ENCODE measurements at regions not wholly inside any gene's neighbourhood (a gene's known extent, or its start where the extent isn't known, plus 50 kb on each side); places are given as distances from the start of the nearest gene placed in this dataset.

DNA sequence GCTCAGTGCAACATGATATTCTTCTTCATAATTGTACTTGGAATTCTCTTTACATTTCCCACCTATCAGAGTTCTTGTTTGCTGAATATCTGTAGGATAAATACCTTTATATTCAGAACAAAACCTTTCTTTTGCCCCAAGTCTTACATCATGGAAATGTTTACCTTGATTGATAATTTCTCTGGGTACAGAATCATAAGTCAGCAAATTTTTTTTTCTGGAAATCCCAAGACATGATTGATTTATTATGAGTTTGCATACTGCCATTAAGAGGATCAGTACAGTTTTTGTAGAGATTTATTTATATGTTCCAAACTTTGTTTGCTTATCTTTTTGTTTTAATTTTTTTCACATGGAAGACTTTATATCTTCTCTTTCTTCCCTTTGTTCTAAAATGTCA lies 699.8 kb upstream of the KIF2B start:
- no peak for DNase-seq (ENCODE audit: low read depth)
- TF ChIP-seq, protein P1, sequence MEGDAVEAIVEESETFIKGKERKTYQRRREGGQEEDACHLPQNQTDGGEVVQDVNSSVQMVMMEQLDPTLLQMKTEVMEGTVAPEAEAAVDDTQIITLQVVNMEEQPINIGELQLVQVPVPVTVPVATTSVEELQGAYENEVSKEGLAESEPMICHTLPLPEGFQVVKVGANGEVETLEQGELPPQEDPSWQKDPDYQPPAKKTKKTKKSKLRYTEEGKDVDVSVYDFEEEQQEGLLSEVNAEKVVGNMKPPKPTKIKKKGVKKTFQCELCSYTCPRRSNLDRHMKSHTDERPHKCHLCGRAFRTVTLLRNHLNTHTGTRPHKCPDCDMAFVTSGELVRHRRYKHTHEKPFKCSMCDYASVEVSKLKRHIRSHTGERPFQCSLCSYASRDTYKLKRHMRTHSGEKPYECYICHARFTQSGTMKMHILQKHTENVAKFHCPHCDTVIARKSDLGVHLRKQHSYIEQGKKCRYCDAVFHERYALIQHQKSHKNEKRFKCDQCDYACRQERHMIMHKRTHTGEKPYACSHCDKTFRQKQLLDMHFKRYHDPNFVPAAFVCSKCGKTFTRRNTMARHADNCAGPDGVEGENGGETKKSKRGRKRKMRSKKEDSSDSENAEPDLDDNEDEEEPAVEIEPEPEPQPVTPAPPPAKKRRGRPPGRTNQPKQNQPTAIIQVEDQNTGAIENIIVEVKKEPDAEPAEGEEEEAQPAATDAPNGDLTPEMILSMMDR (IDR thresholded peaks at IDR 0.05; ENCODE audit: insufficient read depth, low read length), result no peak
- no peak overlapping the region for H3K4me3 ChIP-seq (ENCODE audit: low read depth, low read length)

DNA sequence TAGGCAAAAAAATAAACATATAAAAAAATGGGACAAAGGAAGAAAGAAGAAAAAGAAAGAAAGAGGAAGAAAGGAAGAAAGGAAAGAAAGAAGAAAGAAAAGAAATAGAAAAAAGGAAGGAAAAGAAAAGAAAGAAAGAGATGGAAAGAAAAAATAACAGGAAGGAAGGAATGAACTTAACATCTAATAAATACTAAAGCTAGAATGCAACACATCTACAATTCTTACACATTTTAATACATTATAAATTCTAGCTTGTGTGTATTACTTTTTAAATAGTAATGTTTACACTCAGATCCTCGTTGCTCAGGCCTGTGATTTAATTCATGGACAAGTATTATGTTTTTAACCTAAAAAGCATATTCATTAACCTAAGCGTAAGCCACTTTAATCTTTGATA lies 703.0 kb upstream of the KIF2B start:
- no peak overlapping the region for H3K4me3 ChIP-seq (ENCODE audit: low read depth, low read length)
- TF ChIP-seq, protein P1 (IDR thresholded peaks at IDR 0.05; ENCODE audit: insufficient read depth, low read length), result no peak
- no peak for DNase-seq (ENCODE audit: low read depth)

GRCh38 chr17:53118948-53119347 lies 703.8 kb upstream of the KIF2B start:
- TF ChIP-seq, protein P1 (IDR thresholded peaks at IDR 0.05; ENCODE audit: insufficient read depth, low read length), result no peak
- DNase-seq (ENCODE audit: low read depth), result no peak
- no peak overlapping the region for H3K4me3 ChIP-seq (ENCODE audit: low read depth, low read length)

- H3K4me3 ChIP-seq (ENCODE audit: low read depth, low read length), result no peak overlapping the region
- DNase-seq (ENCODE audit: low read depth), result no peak
Observed at GRCh38 chr17:53106886-53107285, 715.8 kb upstream of the KIF2B start.

DNA sequence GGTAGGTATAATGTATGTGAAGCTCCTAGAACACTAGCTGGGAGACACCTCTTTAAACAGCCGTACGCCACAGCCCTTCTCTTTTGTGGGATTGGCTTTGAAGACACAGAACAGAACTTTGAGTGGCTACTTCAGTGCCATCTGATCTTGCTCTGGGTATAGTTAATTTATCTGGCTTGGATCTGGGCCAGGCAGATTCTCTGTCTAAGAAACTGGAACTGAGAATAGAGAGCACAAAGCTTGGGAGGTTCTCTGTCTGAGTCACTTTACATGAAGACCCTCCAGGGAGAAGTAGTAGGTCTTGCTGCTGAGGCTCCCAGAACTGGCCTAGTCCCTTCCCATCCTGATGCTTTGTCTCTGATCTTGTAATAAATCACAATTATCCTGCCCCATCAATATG lies 721.0 kb upstream of the KIF2B start:
- no peak for DNase-seq (ENCODE audit: low read depth)
- TF ChIP-seq, protein P1 (IDR thresholded peaks at IDR 0.05; ENCODE audit: insufficient read depth, low read length), result no peak
- H3K4me3 ChIP-seq (ENCODE audit: low read depth, low read length), result no peak overlapping the region

More at GRCh38 chr17:53106886-53107285, 715.8 kb upstream of the KIF2B start:
- TF ChIP-seq, protein P1 (IDR thresholded peaks at IDR 0.05; ENCODE audit: insufficient read depth, low read length), result no peak

DNA sequence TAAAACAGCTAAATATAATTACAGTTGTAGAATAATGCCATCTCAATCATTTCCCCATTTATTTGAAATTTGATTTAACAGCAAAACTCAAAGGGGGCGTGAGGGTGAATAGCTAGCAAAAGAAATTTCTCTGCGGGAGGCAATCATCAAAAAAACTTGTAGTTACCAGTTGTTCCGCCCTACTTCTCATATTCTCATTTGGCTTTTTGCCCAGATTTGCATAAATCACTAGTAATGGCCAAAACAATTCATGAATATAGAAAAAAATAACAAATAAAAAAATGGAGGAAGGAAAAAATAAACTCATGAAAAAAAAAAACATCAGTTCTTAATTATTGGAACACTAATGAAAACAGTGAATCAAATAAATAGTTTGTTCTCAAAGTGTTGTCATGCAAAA lies 722.6 kb upstream of the KIF2B start:
- no peak overlapping the region for H3K4me3 ChIP-seq (ENCODE audit: low read depth, low read length)
- TF ChIP-seq, protein P1 (IDR thresholded peaks at IDR 0.05; ENCODE audit: insufficient read depth, low read length), result no peak
- DNase-seq (ENCODE audit: low read depth), result no peak

DNA sequence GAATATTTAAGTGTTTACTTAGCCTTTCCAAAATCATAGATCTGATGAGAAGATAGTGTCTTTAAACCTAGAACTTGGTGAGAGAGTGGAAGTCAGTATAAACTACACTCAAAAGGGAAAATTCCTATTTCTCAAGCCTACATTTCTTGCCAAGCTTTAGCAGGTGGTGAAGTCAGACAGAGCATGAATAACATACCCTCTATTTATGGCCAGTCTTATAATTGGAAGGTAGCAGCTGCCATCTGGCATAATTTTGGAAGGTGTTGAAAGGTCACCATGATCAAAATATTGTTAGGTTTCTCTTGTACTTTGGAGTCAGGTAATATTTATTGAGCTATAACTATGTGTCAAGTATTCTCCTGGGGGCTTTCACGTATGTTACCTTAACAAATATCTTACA lies 729.3 kb upstream of the KIF2B start:
- DNase-seq (ENCODE audit: low read depth), result no peak
- H3K4me3 ChIP-seq (ENCODE audit: low read depth, low read length), result no peak overlapping the region
- TF ChIP-seq, protein P1 (IDR thresholded peaks at IDR 0.05; ENCODE audit: insufficient read depth, low read length), result no peak
